Globus pallidus (tissue), 1 donor: ENCODE measurements at regions not wholly inside any gene's neighbourhood (a gene's known extent, or its start where the extent isn't known, plus 50 kb on each side); places are given as distances from the start of the nearest gene placed in this dataset.

Experiments
- DNase-seq: peaks from one replicate; pipeline ENCODE4 v3.0.0-alpha.2; 2015; ENCODE audit warnings: low spot score

- DNase-seq = no peak
Observed at GRCh38 chr6:87995461-87995860, 52.2 kb upstream of the SPACA1 start.

GRCh38 chr6:87993356-87993755, 54.3 kb upstream of the SPACA1 start:
- DNase-seq = no peak

GRCh38 chr6:87990871-87991270, 56.8 kb upstream of the SPACA1 start:
- DNase-seq = no peak

GRCh38 chr6:87982134-87982533, 65.5 kb upstream of the SPACA1 start:
- no peak for DNase-seq

- DNase-seq = no peak
Observed at GRCh38 chr6:87979737-87980136, 67.9 kb upstream of the SPACA1 start.

DNA sequence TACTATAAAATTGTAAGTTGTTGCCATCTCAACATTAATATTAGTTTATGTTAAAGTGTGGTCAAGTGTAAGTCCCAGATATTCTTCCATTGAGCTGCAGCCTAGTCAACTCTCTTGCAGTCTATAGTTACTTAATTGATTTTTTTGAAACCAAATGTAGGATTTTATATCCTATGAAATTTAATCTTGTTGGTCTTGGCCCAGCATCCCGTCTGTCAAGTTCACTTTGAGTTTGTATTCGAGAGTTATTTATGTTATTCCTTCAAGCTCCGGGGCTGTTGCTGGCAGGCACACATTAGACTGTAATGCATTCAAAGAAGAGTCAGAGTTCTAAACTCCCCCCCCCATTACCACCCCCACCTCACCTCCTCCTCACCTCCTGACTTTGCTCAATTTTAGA, 71.0 kb upstream of the SPACA1 start:
- no peak for DNase-seq

GRCh38 chr6:87975561-87975960, 72.1 kb upstream of the SPACA1 start:
- DNase-seq = no peak

DNA sequence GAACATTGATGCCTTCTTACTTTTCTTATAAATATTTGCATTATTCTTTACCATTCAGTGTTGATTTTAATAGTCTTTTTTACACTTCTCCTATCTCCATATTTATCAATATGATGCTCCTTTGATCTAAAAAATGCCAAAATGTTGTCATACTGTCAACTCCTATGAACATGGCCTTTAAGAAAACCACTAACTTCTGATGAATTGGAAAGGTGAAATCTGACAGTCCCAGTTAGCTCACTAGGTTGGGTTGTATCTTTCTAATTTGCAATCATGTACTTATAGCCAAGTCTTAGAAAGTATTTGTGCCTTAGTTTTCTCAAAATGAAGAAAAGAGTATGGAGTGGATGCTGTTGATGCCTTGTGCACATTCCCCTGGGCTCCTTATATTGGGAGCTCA, 75.4 kb upstream of the SPACA1 start:
- no peak for DNase-seq

- no peak for DNase-seq
Observed at GRCh38 chr6:87971605-87972262, 75.9 kb upstream of the SPACA1 start.

GRCh38 chr6:87968435-87969278, 79.0 kb upstream of the SPACA1 start:
- DNase-seq = no peak

DNA sequence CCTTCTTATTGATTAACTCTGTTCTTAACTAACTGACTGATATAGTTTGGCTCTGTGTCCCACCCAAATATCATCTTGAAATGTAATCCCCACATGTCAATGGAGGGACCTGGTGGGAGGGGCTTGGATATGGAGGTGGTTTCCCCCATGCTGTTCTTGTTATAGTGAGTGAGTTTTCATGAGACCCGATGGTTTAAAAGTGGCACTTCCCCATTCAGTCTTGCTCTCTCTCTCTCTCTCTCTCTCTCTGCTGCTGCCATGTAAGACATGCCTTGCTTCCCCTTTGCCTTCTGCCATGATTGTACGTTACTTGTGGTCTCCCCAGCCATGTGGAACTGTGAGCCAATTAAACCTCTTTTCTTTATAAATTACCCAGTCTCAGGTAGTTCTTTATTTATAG, 81.8 kb upstream of the SPACA1 start:
- no peak for DNase-seq

DNA sequence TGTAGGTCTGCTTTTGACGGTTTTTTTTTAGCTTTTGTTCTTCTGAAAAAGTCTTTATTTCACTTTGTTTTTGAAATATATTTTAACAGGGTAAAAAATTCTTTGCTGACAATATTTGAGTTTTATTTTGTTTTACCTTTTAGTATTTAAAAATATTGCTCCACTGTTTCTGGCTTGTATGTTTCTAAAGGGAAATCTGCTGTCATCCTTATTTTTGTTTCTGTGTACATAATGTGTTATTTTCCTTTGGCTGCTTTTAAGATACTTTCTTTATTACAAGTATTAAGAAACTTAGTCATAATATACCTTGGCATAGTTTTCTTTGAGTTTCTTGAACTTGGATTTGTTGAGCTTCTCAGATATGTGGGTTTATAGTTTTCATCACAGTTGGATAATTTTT, 88.6 kb upstream of the SPACA1 start:
- DNase-seq = no peak

GRCh38 chr6:87951751-87952150, 95.9 kb upstream of the SPACA1 start:
- no peak for DNase-seq

- DNase-seq = no peak
Observed at GRCh38 chr6:87950614-87951013, 97.0 kb upstream of the SPACA1 start.

DNA sequence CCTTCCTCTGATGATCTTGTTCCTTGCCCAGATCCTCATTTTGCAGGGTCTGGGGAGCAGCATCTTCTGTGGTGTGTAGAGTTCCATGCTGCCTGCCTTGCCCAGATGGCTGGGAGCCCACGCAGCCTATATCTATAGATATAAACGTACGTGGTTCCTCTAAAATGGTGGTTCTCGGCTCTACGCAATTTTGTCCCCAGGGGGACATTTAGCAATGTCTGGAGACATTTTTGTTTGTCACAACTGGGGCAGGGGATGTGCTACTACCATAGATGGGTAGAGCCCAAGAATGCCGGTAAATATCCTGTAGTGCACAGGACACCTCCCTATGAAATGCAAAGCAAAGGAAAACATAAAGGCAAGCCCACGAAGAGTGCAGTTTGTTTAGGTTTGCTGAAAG, 98.4 kb upstream of the SPACA1 start:
- DNase-seq = no peak

DNA sequence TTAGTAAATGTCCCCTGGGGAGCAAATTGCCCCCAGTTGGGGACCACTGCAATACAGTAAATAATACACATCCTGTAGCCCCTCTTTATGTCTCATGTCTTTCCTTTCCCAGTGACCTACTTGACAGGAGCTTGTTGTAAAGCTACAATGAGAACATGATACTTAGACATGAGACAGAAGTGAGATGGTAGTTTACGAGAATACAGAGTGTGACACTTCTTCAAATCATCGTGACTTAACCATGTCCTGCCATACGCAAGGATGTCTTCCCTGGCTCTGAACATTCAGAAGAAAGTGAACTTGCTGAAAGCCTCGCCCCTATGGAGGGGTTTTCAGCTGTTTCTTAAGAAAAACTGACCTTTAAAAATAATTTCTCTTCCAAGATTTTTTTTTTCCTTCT, 101.0 kb upstream of the SPACA1 start:
- DNase-seq = no peak

GRCh38 chr6:87945966-87946365, 101.7 kb upstream of the SPACA1 start:
- no peak for DNase-seq

- DNase-seq = no peak
Observed at GRCh38 chr6:87945181-87945580, 102.5 kb upstream of the SPACA1 start.

DNA sequence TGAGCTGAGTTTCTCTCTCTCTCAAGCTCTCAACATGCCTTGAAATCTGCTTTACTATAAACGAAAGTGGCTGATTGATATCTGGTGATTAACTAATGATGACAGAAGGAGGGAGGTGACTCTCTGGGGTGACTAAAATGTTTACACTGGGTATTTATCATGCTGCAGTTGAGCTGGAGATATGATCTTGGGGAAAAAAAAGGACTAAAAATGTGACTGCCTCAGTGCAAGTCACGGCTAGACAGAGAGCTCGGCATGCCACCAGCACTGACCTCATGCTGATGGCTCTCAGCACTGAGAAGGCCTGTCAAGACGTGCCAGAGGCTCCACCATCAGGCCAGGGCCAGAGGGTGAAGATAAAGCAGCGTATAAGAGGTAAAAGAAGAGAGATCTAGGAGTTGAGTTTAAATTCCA, 103.1 kb upstream of the SPACA1 start:
- peak; percentile 57 for DNase-seq

DNA sequence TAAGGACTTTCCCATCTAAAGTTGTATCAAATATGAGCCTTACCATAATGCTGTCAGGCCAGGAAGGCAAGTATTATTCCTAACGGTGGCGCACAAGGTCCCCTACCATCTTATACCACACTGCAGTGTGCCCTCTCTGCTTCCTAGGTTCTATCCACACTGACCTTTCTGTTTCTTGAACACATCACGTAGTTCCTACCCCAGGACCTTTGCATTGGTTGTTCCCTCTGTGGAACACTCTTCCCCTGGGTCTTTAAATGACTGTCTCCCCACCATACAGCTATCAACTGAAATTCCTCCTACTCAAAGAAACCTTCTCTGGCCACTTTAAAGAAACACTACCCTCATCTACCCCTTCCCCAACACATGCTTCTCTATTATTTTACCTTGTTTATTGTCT, 104.5 kb upstream of the SPACA1 start:
- no peak for DNase-seq

DNA sequence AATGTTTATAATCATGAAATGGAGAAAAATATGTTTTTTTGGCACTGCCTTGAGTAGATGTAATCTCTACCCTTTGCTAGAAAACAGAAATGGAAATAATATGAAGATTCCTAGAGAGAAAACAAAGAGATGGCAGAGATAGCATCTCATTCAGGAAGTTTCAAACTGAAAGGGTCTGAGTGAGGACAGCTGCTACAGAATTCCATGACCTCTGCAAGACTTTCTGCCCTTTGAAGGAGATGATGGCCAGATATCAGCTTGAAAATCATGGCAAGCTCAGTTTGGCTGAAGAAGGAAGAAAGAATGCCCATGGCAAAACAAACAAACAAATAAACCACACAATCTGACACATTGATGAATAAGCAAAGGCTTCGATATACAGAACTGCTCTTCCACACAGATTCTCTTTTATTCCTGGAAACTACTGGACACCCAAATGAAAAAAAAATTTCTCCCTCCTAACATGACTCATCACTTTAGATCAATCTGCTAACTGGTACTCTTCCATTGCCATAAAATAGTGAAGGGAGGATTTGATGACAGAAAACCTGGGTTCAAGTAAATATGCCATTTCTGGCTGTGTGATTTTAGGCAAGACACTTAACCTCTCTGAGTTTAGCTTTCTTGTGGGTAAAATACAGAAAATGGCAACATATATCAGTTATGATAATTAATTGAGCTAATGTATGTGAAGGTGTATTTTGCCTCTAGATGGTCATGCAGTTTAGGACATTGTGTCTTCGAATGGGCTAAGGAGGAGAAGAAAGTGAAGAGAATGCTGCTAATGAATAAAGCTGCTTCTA, 105.9 kb upstream of the SPACA1 start:
- no peak for DNase-seq

GRCh38 chr6:87939776-87940175, 107.9 kb upstream of the SPACA1 start:
- no peak for DNase-seq

- DNase-seq = no peak
Observed at GRCh38 chr6:87938287-87938686, 109.4 kb upstream of the SPACA1 start.
